ENCODE measurements at regions not wholly inside any gene's neighbourhood (a gene's known extent, or its start where the extent isn't known, plus 50 kb on each side); places are given as distances from the start of the nearest gene placed in this dataset.

DNA sequence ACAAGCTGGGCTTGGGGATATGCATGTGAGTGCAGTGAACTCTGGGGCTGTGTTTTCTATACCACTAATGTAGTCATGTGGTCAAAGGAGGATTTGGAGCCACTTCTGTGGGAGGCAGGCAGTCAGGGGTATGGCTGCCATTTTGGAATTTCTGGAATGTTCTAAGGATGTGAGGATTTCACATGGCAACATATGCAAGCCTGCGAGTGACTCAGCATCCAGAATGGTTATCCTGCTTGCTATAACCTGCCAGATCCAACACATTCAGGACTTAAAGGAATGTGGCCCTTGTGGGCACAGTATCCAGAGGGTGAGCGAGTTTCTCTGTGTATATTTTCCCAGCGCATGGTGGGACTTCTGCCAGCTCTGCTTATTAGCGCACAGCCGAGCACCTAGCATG is 249.2 kb upstream of the PWP1 start:
- DNase-seq (ENCODE audit: low read depth in 4 of 4, low spot score in 2 of 4) = no peak

- no peak for DNase-seq (ENCODE audit: low read depth in 4 of 4, low spot score in 2 of 4)
These were observed 248.8 kb upstream of the PWP1 start for GRCh38 chr12:107436836-107437235.

GRCh38 chr12:107437954-107438353 is 247.6 kb upstream of the PWP1 start:
- no peak for DNase-seq (ENCODE audit: low read depth in 4 of 4, low spot score in 2 of 4)

- no peak for DNase-seq (ENCODE audit: low read depth in 4 of 4, low spot score in 2 of 4)
These were observed 246.4 kb upstream of the PWP1 start for GRCh38 chr12:107439026-107439738.

- no peak for DNase-seq (ENCODE audit: low read depth in 4 of 4, low spot score in 2 of 4)
These were observed 245.0 kb upstream of the PWP1 start for GRCh38 chr12:107440606-107441005.

DNA sequence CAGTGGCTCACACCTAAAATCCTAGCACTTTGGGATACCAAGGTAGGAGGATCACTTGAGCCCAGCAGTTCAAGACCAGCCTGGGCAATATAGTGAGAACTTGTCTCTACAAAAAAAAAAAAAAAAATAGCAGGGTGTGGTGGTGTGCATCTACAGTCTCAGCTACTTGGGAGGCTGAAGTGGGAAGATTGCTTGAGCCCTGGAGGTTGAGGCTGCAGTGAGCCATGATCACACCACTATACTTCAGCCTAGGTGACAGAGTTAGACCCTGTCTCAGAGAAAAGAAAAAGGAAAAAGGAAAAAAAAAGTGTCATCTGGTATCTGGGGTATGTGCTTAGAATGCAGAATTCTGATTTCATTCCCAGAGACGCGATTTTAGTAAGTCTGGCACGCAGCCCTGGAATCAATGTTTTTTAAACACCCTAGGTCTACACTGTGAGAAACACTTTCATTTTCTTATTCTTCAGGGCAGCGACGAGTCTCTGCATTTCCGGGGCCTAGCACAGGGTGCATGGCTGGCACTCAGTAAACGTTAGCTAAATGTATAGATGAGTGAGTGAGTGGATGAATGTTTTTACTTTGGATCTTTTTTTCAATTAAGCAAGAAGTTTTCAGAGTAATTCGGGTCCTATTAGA is 243.8 kb upstream of the PWP1 start:
- DNase-seq (ENCODE audit: low read depth in 4 of 4, low spot score in 2 of 4) = no peak

DNA sequence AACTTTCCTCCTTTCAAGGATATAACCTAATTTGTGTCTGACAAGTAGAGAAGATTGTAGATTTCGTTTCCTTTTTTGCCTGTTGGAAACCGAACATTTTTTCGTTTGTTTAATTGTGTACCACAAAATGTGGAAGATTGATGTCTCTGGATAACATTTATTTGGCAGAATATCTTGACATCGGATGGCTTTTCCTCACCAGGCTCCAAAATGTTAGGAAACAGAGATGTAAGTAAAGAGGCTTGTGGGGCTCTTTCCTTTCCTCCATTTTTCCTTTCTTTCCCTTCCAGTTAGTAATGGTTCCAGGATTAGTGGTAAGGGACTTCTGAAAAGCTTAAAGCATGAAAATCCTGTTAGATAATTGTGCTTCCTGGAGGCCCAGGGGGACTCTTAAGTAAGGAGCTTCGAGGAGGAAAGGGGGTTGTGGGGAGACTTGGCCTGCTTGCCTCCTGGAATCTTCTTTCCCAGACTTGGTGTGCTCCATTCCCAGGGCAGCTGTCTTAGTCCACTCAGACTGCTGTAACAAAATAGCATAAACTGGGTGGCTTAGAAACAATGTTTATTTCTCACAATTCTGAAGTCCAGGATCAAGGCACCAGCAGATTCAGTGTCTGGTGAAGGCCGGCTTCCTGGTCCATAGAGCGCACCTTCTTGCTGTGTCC is 243.1 kb upstream of the PWP1 start:
- no peak for DNase-seq (ENCODE audit: low read depth in 4 of 4, low spot score in 2 of 4)

DNA sequence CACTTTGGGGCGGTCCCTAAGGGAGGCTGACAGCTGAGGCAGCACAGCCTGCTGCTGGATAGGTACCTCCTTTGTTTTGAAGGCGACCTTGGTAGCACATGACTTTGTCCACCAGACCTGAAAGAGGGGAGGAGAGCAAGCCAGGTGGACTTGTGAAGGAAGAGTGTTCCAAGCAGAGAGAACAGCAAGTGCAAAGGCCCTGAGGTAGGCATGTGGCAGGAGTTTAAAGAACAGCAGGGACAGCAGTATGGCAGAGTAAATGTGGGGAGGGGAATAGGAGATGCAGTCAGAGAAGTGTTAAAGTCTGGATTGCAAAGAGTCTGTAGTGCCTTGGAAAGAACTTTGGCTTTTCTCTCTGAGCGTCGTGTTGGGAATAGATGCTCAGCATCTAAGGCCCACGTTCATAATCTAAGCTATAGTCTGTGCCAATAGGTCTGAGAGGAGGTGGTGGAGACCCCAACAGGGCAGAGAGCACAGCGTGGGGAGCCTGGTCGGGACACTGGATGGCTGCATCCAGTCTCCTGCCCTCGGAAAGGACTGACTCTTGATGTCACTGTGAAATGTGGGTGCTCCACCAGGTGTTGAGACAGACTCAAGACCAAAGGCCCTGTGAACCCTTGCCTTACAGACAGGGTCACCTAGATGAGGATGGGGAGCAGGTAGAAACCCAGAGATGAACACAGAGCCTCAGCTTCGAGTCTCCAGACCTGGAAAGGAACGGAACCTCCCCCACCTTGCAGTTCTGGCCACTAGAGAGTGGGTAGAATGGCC is 242.1 kb upstream of the PWP1 start:
- no peak for DNase-seq (ENCODE audit: low read depth in 4 of 4, low spot score in 2 of 4)

- no peak for DNase-seq (ENCODE audit: low read depth in 4 of 4, low spot score in 2 of 4)
These were observed 240.8 kb upstream of the PWP1 start for GRCh38 chr12:107444771-107445170.

DNA sequence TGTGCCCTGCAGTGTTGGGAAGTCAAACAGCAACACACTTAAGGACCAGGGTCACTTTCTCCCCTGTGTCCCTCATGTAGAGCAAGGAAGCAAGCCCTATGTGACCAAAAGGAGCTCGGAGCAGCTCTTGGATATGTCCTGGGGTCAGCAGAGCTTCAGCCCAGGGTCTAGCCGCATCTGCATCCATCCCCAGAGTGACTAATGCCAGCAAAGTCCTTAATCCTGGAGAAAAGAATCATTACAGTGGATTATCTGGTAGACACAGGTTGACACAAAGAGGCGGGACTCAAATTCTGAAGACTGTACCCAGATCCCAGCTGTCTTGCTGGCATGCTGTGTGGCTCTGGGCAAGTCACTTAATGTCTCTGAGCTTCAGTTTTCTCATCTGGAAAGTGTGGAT is 239.1 kb upstream of the PWP1 start:
- DNase-seq (ENCODE audit: low read depth in 4 of 4, low spot score in 2 of 4) = no peak

DNA sequence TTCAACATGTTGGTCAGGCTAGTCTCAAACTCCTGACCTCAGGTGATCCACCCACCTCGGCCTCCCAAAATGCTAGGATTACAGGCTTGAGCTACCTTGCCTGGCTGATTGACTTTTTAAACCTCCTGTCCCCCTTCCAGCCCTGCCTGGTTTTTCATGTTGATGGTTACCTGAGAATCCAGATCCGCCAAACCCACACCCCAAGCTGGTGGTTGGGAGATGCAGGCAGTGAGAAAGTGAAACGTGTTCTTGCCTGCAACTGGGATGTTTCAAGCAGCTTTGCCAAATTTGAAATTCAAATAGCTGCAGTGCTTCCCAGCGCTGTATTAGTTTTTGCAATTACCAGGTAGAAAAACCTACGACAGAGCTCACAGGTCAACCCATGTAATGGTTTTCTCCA is 238.3 kb upstream of the PWP1 start:
- no peak for DNase-seq (ENCODE audit: low read depth in 4 of 4, low spot score in 2 of 4)

DNA sequence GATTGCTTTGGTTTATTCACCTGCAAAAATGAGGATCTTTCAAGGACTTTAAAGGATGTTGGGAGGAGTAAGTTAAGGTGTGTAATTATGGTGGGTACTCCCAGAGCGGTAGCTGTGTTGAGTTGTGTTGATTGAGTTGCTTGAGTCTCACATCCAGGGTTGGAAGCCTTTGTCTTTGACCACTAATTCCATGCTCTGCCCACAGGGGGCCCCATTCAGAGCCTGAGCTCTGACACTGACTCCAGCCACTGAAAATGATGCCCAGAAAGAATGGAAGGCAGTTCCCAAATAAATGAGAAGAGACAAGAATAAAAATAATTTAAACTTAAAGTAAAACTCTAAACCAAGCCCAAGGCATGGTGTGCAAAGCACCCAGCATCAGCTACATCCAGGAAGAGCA is 237.4 kb upstream of the PWP1 start:
- DNase-seq (ENCODE audit: low read depth in 4 of 4, low spot score in 2 of 4) = no peak

DNA sequence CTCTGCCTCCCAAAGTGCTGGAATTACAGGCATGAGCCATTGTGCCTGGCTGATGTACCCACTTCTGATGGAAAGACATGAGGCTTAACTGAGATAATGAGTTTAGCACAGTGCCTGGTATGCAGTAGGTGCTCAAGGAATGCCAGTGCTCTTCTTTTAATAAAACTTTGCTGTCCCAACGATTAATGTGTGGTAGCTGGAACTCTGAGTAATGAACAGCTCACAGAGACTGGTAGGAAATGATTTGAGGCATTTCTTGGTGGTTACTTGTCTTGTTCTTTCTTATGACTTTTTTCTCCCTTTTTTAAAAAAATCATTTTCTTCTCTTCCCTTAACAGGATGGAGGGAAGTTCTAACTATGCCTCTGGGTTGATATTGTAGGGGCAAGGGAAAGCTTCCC is 235.7 kb upstream of the PWP1 start:
- no peak for DNase-seq (ENCODE audit: low read depth in 4 of 4, low spot score in 2 of 4)

DNA sequence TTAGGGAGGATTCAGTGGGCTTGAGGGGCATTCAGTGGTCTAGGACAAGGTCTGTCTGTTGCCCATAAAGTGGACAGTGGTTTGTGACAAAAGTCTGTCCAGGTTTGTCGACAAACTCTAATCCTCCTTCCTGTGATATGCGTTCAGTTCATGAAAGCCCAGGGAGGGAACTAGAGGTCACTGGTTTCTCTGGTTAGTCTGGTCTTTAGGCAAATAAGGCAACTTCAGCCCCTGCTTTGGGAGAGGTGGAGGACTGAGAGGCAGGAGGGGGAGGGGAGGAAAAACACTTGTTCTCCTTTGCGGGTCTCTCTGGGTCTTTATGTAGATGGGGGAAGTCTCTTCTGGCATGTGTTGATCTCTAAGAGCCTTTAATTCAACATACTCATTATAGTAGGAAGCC is 235.1 kb upstream of the PWP1 start:
- no peak for DNase-seq (ENCODE audit: low read depth in 4 of 4, low spot score in 2 of 4)

GRCh38 chr12:107451246-107451645 is 234.4 kb upstream of the PWP1 start:
- no peak for DNase-seq (ENCODE audit: low read depth in 4 of 4, low spot score in 2 of 4)

- no peak for DNase-seq (ENCODE audit: low read depth in 4 of 4, low spot score in 2 of 4)
These were observed 231.3 kb upstream of the PWP1 start for GRCh38 chr12:107454109-107454830.

DNA sequence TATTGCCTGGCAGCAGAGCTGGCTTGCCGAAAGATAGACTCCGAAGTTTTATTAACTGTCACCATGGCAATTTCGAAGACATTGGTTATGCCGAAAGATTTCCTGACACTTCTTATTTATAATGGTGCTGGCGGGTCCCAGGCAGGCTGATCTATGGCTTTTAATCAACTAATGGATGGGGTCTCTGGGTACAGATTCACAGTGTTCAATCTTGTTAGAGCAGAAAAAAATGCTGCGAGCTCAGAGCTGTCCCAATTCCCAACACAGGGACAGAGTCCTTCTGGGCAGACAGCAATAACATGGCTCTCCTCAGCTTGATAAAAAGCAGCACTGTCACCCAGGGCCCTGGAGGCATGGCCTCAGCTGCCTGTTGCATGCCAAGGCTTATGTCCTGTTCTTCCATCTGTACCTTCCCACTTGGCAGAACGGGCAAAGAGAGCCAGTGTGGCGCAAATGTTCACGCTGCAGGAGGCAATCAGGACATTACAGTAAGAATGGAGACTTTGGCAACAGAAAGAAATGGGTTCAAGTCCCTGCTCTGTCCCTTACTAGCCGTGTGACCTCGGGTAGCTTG is 228.2 kb upstream of the PWP1 start:
- DNase-seq (ENCODE audit: low read depth in 4 of 4, low spot score in 2 of 4) = no peak

DNA sequence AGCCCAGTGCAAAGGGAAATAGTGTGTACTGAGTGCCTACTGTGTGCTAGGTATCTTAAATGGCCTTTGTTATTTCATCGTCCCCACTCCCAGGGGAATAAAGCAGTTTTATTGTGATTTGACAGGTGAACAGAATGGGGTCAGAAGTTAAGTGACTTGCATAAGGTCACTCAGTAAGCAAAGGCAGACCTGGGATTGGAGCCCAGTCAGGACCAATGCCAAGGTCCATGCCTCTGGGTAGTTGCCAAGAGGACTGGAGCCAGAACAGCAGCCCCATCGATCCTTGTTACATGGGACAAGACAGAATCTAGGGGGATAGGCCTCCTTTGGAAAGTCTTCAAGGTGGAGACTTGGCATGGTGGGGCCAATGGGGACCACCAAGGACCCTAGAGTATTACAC is 227.4 kb upstream of the PWP1 start:
- no peak for DNase-seq (ENCODE audit: low read depth in 4 of 4, low spot score in 2 of 4)

DNA sequence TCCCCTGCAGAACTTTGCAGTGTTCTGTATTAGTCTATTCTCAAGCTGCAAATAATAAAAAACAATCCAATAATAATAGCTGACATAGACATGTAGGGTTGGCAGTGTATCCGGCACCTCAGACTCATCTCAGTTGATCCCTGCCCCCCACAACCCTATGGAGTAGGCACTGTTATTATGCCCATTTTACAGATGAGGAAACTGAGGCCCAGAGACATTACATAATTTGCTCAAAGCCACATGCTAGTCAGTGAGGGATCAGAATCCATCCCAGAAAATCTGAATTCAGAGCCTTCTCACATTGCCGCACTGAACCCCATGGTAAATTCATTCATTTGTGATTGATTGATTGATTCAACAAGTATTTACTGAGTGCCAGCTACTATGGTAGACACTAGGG is 226.6 kb upstream of the PWP1 start:
- DNase-seq (ENCODE audit: low read depth in 4 of 4, low spot score in 2 of 4) = no peak

GRCh38 chr12:107459641-107460040 is 226.0 kb upstream of the PWP1 start:
- no peak for DNase-seq (ENCODE audit: low read depth in 4 of 4, low spot score in 2 of 4)
